HepG2 (cell line): ENCODE measurements at regions not wholly inside any gene's neighbourhood (a gene's known extent, or its start where the extent isn't known, plus 50 kb on each side); places are given as distances from the start of the nearest gene placed in this dataset.

Source experiments
- ATAC-seq: fragments of 200-7000 bp; cut with Tn5 transposase; 3 replicates; pipeline ENCODE4 v1.9.1; 2020; ENCODE audit warnings: mild to moderate bottlenecking, moderate library complexity
- BruUV-seq: library from RNA; stranded (reverse); fragments of 400-500 nt; replicated peaks from 2 replicates; lab custom pipeline; 2021; lab: Mats Ljungman, UMichigan
- CTCF ChIA-PET: fragments of 300-600 bp; formaldehyde crosslinking; extraction: SDS; loops from one replicate; lab custom pipeline; 2021; ENCODE audit warnings: low total read pairs, inconsistent platforms, low intra/inter-chr PET ratio; lab: Yijun Ruan, JAX
- POLR2A ChIA-PET: fragments of 350-600 bp; sonication (Branson Sonifier 250); formaldehyde crosslinking; loops from one replicate; lab custom pipeline; 2020; ENCODE audit warnings: antibody characterized with exemption, inconsistent platforms; lab: Yijun Ruan, JAX
- DNase-seq: peaks from one replicate; pipeline ENCODE4 v3.0.0-alpha.2; 2015; ENCODE audit warnings: low spot score
- FAIRE-seq: peaks from 3 replicates; lab custom pipeline; 2011; peaks lifted over from hg19 to GRCh38; lab: Jason Lieb, UNC
- H2AFZ ChIP-seq: one replicate; pipeline ENCODE4 v1.6.1; 2011; ENCODE audit warnings: low read length, inconsistent platforms
- H3K27ac ChIP-seq: fragments of 300-600 bp; 3 replicates; pipeline ENCODE4 v1.8.0; 2011; ENCODE audit warnings: mixed run types, mild to moderate bottlenecking, mixed read lengths, low read length, inconsistent platforms; ENCODE audit not compliant: insufficient read depth; ENCODE audit errors: extremely low read length
- H3K27me3 ChIP-seq, 2 experiments: fragments of 200-600 bp in 1 of 2; 2 replicates in 1 of 2; 3 replicates in 1 of 2; pipeline versions ENCODE4 v1.6.0 to v1.8.0; 2011; ENCODE audit warnings: low read length in 2 of 2, mild to moderate bottlenecking in 2 of 2, moderate library complexity in 2 of 2, inconsistent platforms in 1 of 2; ENCODE audit not compliant: insufficient read depth in 2 of 2, control insufficient read depth in 1 of 2
- H3K36me3 ChIP-seq, 2 experiments: fragments of 200-600 bp in 1 of 2; replicated peaks in 1 of 2; 2 replicates in 1 of 2; 3 replicates in 1 of 2; pipeline versions ENCODE4 v1.5.1 to v1.8.0; 2011; ENCODE audit warnings: low read length in 2 of 2, inconsistent platforms in 1 of 2; ENCODE audit not compliant: insufficient read depth in 2 of 2, control insufficient read depth in 1 of 2
- H3K4me1 ChIP-seq: 2 replicates; pipeline ENCODE4 v1.5.1; 2012; ENCODE audit warnings: low read length, inconsistent platforms; ENCODE audit not compliant: insufficient read depth
- H3K4me2 ChIP-seq: 2 replicates; pipeline ENCODE4 v1.6.0; 2011; ENCODE audit warnings: low read depth, low read length, inconsistent platforms
- H3K4me3 ChIP-seq, 3 experiments: fragments of 200-600 bp in 1 of 3; sonication (generic), shearing (Covaris generic) in 1 of 3; replicated peaks in 1 of 3; 2 replicates each; pipeline ENCODE4 v1.5.1; 2011 to 2016; ENCODE audit warnings: low read length in 3 of 3, inconsistent platforms in 2 of 3, low read depth in 2 of 3, mild to moderate bottlenecking in 2 of 3, control low read depth in 1 of 3, mixed read lengths in 1 of 3; ENCODE audit not compliant: insufficient read depth in 1 of 3
- H3K79me2 ChIP-seq: one replicate; pipeline ENCODE4 v1.6.1; 2011; ENCODE audit warnings: low read length, inconsistent platforms; ENCODE audit not compliant: insufficient read depth
- H3K9ac ChIP-seq: 2 replicates; pipeline ENCODE4 v1.6.0; 2011; ENCODE audit warnings: mild to moderate bottlenecking, low read depth, low read length, inconsistent platforms; ENCODE audit not compliant: insufficient read depth
- H3K9me3 ChIP-seq: 2 replicates; pipeline ENCODE4 v1.5.1; 2012; ENCODE audit warnings: mild to moderate bottlenecking, low read length
- H4K20me1 ChIP-seq: 2 replicates; pipeline ENCODE4 v1.6.0; 2011; ENCODE audit warnings: inconsistent platforms, mild to moderate bottlenecking, low read length, moderate library complexity; ENCODE audit not compliant: insufficient read depth
- ARID2 ChIP-seq: sonication (generic); formaldehyde crosslinking; IDR thresholded peaks from 2 replicates; pipeline ENCODE4 v1.8.1; 2022; ENCODE audit warnings: mild to moderate bottlenecking, missing genetic modification reagents, borderline replicate concordance
- ARNTL ChIP-seq: sonication (generic); formaldehyde crosslinking; IDR thresholded peaks from 2 replicates; pipeline ENCODE4 v1.4.0; 2020; ENCODE audit warnings: mild to moderate bottlenecking, missing genetic modification reagents
- ATM ChIP-seq: fragments of 450-650 bp; IDR thresholded peaks from 2 replicates; pipeline ENCODE4 v1.7.1; 2017; ENCODE audit warnings: mild to moderate bottlenecking, borderline replicate concordance
- MEIS2 ChIP-seq: sonication (generic); formaldehyde crosslinking; IDR thresholded peaks from 2 replicates; pipeline ENCODE4 v1.9.0; 2021; ENCODE audit warnings: mild to moderate bottlenecking, missing genetic modification reagents
- MYNN ChIP-seq: sonication (generic); formaldehyde crosslinking; IDR thresholded peaks from 2 replicates; pipeline ENCODE4 v1.4.0; 2020; ENCODE audit warnings: mild to moderate bottlenecking, low read depth, missing genetic modification reagents
- NR2F2 ChIP-seq: IDR thresholded peaks from 2 replicates; pipeline ENCODE4 v1.6.1; 2012; ENCODE audit warnings: low read depth, inconsistent platforms, borderline replicate concordance
- PCBP1 ChIP-seq: fragments of 200-400 bp; formaldehyde crosslinking; IDR thresholded peaks from 2 replicates; pipeline ENCODE4 v1.6.1; 2017; ENCODE audit warnings: mild to moderate bottlenecking, low read depth, low read length, borderline replicate concordance
- POLR2G ChIP-seq: fragments of 200-400 bp; formaldehyde crosslinking; IDR thresholded peaks from 2 replicates; pipeline ENCODE4 v1.6.1; 2018; ENCODE audit warnings: mild to moderate bottlenecking, low read depth, low read length, moderate library complexity
- SOX6 ChIP-seq, 2 experiments: fragments of 450-650 bp in 1 of 2; sonication (generic) in 1 of 2; formaldehyde crosslinking in 1 of 2; IDR thresholded peaks; 2 replicates each; pipeline versions ENCODE4 v1.4.0 to v1.6.1; 2017 to 2020; ENCODE audit warnings: antibody characterized with exemption in 1 of 2, mild to moderate bottlenecking in 1 of 2, missing genetic modification reagents in 1 of 2
- TCF7 ChIP-seq: sonication (generic); IDR thresholded peaks from 2 replicates; pipeline ENCODE4 v1.6.1; 2016; ENCODE audit warnings: antibody characterized with exemption, low read depth
- TOE1 ChIP-seq: sonication (generic); formaldehyde crosslinking; IDR thresholded peaks from 2 replicates; pipeline ENCODE4 v1.4.0; 2020; ENCODE audit warnings: mild to moderate bottlenecking, missing genetic modification reagents
- YY1 ChIP-seq: IDR thresholded peaks from 2 replicates; pipeline ENCODE4 v1.6.1; 2011; ENCODE audit warnings: low read length, low read depth, moderate library complexity, mild to moderate bottlenecking; ENCODE audit not compliant: insufficient read depth, insufficient replicate concordance
- ZNF256 ChIP-seq: sonication (generic); formaldehyde crosslinking; conservative IDR thresholded peaks from 2 replicates; pipeline ENCODE4 v1.4.0; 2020; ENCODE audit warnings: missing genetic modification reagents
- ZNF577 ChIP-seq: sonication (generic); formaldehyde crosslinking; IDR thresholded peaks from 2 replicates; pipeline ENCODE4 v1.4.0; 2020; ENCODE audit warnings: mild to moderate bottlenecking, low read depth, missing genetic modification reagents, borderline replicate concordance
- WGBS: methylation state at CpG from one replicate; pipeline ENCODE4 v1.1.6; 2017; ENCODE audit warnings: low lambda C conversion rate; 5-methylcytosine and 5-hydroxymethylcytosine counted together
- in situ Hi-C: cut with HindIII; loops from 2 replicates; pipeline ENCODE4 v1.10.0; 2017; ENCODE audit warnings: low pct_unique_long_range_greater_than_20kb; ENCODE audit not compliant: extremely low pct_ligation_motif_present
- intact Hi-C: fragments of 100-400 bp; cut with micrococcal nuclease; formaldehyde crosslinking; loops from one replicate; pipeline ENCODE4 v1.10.0; 2022; ENCODE audit not compliant: unreplicated experiment
- TF ChIP-seq, protein P1 (sequence below): conservative IDR thresholded peaks from 2 replicates; pipeline ENCODE4 v1.6.1; 2018; ENCODE audit warnings: missing genetic modification reagents

DNA sequence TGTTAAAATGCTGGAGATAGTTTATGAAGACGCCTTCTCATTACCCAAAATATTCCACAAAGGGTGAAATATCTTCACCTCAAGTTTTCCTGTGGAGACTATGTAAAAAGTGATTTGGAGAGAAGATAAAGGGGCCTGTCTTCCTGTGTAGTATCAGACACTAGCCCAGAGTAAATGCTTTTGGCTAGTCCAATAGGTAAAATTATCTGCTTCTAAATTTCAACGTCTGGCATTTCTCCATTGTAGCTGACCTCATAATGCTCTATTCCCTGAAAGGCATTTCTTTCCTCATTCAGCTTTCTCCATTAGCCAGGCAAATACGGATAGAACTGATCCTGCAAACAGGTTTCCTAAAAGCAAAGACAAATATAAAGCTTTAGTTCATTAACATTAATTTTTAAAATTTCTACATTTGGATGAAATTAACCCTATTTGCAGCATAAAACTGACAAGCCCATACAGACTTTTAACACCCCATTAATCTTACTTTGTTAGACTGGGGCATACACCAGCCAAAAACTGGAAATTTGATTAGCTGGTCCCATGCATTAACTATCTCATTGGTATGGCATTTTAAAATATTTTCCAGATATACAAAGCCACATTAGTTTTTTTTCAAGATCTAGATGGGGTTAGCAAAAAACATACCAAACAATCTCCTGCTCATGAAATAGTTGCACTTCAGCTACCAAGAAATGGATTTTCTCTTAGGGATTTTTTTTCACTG lies 548.8 kb downstream of the EFNA5 start (continued):
- TF ChIP-seq, protein P1, sequence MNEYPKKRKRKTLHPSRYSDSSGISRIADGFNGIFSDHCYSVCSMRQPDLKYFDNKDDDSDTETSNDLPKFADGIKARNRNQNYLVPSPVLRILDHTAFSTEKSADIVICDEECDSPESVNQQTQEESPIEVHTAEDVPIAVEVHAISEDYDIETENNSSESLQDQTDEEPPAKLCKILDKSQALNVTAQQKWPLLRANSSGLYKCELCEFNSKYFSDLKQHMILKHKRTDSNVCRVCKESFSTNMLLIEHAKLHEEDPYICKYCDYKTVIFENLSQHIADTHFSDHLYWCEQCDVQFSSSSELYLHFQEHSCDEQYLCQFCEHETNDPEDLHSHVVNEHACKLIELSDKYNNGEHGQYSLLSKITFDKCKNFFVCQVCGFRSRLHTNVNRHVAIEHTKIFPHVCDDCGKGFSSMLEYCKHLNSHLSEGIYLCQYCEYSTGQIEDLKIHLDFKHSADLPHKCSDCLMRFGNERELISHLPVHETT (CRISPR knock-in tag): no peak
- TF ChIP-seq TOE1 (CRISPR knock-in tag): no peak
- TF ChIP-seq YY1: no peak
- TF ChIP-seq POLR2G: no peak
- no peak for TF ChIP-seq SOX6 (IDR thresholded peaks at IDR 0.05)
- TF ChIP-seq SOX6 (CRISPR knock-in tag; IDR thresholded peaks at IDR 0.05): no peak

DNA sequence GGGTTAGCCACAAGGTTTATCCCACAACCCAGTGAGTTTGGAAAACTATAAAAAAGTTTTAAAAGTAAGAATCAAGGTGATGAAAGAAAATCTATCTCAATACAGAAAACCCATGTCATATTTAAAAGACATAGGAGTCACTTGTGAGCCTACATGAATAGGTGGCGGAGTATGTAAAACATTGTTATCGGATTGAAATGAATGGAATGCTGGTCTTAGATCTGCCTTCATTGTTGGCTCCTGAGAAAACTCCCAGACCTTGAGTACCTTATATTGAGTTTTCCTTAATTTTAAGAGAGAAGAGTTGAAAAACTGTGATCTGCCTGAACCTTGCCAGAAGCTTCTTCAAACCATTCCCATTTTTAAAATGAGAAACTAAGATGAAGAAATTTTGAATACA lies 551.1 kb downstream of the EFNA5 start:
- no peak for ATAC-seq
- FAIRE-seq: no peak
- Histone ChIP-seq H3K27ac (no peak overlapping the region), H3K79me2 (no peaks in the 10 kb centered on the region), H3K9me3 (no peaks in the 10 kb centered on the region), H3K4me2 (no peak overlapping the region), H3K27me3 (no peaks in the 10 kb centered on the region), H4K20me1 (no peaks in the 10 kb centered on the region), H3K4me3 (no peak overlapping the region), H3K36me3 (no peaks in the 10 kb centered on the region), H3K4me1 (no peaks in the 10 kb centered on the region), H2AFZ (no peak overlapping the region), H3K9ac (no peak overlapping the region)
- ChIA-PET CTCF (no interaction called here), POLR2A (no interaction called here)
- in situ Hi-C loops (no loop called here), intact Hi-C loops (no loop called here)
- no TSS peak for BruUV-seq
- WGBS: 51% methylated on average over 2 of the region's 2 CpGs
- no peak for TF ChIP-seq ATM
- no peak for TF ChIP-seq NR2F2
- TF ChIP-seq TCF7: no peak
- no peak for TF ChIP-seq ARID2 (CRISPR knock-in tag)
- TF ChIP-seq ZNF577 (CRISPR knock-in tag): no peak
- no peak for TF ChIP-seq ARNTL (CRISPR knock-in tag)
- TF ChIP-seq TOE1 (CRISPR knock-in tag): no peak
- TF ChIP-seq MEIS2 (CRISPR knock-in tag): no peak
- no peak for TF ChIP-seq ZNF256 (CRISPR knock-in tag)
- TF ChIP-seq PCBP1: no peak
- no peak for TF ChIP-seq MYNN
- no peak for DNase-seq
